ENCODE measurements at regions not wholly inside any gene's neighbourhood (a gene's known extent, or its start where the extent isn't known, plus 50 kb on each side); places are given as distances from the start of the nearest gene placed in this dataset.
"Not testable (repeated sequence)": the region's sequence is repeated elsewhere in the genome, so short reads cannot be mapped to it uniquely, and the experiment has no call there.

DNA sequence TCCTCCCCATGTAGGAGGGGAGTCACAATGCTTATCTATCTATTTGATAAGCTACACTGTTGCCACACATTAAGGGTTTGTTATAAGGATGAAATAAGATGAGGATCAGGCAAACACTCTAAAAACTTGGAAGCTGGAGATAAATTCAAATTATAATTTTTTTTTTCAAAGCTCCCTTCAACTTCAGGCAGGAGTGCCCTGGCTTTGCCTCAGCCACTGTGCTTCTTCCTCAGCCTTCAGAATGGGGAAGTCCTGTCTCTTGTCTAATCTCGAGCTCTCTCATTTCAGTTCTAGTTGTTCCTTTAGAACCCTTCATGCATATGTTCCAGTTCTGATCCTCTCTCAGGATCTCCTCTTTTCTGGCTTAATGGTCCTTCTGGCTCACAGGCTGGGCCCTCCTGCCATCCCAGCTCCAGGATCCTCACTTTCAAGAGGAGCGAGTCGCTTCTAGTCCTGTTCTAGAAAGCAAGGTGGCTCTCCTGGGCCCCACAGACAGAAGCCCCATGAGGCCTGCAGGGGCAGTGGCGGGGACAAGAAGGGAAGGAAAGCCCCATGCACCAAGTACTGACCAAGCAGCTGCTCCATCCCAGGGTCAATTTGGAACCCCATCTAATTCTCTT lies 164.3 kb downstream of the VEGFA start:
- DNase-seq = no peak

DNA sequence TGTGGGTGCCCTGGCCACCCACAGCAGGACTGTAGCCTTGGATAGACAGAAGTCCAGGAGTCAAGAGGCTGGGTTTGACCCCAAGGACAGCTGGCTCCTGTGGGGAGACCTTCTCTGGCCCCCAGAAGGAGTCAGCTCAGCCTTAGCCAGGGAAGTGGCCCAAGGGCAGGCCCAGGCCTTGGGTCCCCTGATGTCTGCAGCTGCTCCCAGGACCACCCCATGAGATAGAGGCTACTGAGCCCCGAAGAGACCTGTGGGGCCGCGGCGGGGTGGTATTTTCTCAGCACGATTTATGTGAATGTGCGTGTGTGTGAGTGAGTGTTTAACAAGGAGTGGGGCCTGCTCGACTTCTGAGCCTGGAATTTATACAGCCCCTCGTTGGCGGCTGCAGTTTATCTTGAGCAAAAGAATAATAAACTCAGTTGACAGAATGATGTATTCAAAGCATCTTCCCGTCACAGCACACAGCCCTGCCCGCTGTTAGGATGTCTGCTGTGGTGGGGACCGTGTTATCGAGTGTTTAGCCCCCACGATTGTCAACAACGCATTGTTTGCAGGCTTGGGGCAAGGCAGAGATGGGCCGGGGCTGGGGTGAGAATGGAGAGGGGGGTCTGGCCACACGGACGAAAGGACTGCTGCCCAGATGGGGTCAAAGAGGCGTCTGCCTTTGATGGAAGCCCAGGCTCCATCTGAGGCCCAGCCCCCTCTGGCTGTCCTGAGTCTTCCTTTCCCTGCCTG lies 163.3 kb downstream of the VEGFA start:
- no peak for DNase-seq

DNA sequence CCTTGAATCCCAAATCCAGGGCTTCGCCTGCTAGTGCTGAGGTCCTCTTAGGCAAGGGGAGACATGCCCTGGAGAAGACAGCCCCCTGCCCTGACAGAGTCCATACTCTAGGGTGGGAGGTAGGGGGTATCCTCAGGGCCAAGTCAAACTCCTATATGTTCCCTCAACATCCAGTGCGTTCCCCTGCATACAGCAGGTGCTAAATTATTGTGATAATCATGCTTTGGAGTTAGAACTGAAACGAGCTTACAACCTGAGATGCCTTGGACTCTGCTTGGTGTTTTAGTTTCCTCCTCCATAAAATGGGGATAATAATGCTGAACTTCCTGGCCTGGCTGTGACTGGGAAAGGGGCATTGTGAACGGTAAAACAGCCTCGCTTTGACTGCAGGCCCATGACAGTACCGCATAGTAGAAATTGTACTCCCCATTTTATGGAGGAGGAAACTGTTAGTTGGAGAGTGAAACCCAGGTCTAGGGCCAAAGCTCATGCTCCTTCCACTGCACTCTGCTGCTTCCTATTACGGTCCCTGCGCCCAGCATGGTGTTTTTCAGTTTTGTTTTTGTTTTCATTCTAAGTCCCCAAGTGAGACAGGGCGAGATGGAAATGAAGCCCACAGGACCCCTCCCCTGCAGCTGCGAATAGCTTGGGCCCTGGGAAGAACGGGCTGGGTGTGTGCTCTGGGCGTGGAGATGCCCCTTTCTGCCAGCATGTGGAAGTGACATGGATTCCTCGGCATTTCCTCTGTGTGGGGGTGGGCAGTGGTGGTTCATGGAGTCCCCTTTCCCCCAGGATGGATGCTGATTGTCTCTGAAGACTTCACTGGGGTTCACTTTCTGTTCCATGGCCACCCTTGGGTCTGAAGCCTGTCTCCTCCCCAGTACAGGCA lies 162.5 kb downstream of the VEGFA start:
- DNase-seq = no peak

DNA sequence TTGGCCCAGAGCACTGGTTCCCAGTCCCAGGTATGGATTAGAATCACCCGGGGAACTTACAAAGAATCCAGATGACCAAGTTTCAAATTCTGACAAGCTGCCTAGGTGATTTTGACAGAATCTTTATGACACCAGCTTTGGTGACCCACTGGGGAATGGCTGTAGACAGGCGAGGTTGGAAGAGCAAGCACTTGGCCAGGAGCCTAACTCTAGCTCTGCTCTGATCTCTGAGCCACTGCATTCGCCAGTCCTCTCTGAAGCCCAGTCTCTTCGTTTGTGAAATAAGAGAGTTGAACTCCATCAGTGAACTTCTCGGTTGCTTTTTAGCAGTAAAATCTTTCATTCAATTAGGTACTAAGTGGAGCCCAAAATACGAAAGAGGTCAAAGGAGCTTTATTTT lies 161.2 kb downstream of the VEGFA start:
- no peak for DNase-seq

DNA sequence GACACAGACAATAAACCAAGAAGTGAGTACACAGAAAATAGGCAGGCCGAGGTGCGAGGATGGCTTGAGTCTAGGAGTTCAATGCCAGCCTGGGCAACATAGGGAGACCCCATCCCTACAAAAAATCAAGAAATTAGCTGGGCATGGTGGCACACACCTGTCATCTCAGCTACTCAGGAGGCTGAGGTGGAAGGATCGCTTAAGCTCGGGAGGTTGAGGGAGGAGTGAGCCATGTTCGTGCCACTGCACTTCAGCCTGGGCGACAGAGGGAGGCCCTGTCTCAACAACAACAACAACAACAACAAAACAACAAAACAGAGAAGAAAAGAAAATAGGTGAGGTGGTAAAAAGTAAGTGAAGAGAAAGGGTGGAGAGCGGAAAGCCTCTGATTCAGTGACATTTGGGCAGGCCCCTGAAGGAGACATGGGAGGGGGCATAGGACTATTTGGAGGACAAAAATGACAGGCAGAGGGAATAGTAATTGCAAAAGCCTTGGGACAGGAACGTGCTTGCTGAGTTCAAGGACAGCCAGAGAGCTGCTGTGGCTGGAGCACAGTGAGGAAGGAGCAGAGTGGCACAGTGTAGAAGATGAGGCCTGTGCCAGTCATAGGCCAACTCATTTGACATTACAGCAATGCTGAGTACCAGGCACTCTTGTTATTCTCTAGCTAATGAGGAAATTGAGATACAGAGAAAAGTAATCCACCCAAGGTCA lies 160.6 kb downstream of the VEGFA start:
- no peak for DNase-seq

DNA sequence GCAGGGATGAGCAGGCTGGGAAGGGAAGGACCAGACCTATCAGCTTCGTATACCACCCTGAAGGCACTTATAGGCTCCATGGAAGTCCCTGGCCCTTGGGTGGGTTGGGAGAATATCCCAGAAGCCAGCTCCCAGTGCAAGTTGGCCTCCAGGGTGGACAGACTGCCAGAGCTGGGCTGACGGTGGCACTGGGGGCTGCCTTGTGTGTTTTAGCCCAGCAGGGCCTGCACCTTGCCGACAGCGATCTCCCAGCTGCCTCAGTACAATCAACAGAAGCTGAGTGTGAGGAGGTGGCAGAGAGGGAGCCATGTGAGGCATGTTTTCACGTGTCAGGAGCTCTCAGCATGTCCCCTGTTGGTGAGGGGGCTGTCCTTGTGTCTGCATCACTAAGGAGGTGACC lies 159.5 kb downstream of the VEGFA start:
- DNase-seq = no peak

DNA sequence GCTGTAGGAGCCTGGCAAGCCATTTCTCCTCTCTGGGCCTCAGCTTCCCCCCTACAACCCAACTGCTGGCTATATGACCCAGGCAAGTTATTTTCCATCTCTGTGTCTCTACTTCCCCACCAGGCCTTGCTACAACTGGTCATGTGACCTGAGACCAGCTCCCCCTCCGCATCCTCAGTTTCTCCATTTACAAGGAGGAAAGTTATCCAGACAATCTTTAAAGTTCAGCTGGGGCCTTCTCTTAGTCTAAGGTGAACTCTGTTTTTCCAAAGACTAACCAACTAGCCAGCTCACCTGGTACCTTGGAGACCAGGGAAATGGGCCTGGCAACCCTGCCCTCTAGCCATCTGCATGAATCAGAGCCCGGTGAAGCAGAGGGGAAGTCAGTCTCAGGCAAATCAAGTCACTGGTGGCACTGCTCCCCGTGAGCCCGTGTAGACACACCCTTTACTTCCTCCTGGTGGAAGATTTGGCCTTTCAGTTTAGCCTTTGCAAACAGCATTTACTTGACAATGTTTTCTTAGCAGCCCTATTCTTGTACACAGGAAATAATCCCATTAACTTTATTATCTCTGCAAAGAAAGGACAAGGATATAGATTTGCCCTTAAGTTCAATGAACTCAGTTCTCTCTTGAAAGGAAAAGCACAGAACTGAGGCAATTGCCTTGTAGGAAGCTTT lies 157.7 kb downstream of the VEGFA start:
- DNase-seq = no peak

DNA sequence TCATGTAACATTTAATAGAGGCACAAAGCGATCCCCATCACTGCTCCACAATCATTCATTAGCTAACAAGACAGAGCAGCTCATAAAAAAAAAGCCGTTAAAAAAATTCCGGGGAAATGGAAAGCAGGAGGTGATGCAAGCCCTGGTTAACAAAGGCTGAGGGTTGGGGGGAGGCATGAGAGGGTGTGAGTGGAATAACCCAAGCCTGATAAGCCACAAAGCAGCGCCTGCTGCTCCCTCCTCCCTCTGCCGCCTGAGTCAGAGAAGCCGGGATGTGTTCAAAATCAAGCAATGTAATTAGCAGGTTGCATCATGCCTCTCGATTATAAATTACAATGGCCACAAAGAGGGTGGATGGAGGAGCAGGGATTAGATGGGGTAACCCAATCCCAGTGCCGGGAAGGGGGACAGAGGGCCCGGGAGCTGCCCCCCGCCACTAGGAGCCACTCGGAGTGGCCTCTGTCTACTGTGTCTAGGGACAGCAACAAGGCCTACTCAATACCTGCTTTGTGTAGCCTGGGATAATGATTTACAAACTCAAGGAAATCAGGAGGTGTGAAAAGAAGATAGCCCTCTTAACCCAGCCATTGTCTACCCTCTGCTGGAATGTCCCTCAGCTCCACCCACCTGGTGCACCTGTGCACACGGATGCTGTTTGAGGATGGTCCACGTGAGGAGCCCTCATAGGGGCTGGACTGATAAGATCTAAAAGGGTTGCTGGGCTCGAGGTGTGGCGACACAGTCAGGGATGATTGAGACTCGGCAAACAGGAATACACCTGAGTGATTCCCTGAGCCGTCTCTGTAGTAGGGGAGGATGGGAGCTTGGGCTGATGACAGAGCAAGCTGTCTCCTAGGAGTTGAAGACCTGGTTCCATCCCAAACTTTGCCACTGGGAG lies 156.9 kb downstream of the VEGFA start:
- DNase-seq = no peak

DNA sequence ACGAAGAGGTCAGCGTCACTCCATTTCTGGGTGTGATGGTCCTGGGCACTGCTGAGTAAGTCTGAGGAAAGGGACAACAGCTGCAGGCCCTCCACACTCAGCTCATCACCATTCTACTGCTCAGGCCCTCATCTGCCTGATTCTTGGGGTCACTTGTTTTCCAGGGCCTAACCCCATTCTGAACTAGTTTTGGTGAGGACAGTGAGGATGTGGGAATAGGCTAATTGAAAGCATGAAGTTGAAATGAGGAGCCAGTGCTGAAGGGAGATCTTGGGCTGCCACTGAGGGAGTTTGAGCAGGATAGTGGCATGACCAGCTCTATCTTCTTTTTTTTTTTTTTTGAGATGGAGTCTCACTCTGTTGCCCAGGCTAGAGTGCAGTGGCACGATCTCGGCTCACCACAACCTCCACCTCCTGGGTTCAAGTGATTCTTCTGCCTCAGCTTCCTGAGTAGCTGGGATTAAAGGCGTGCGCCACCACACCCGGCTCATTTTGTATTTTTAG lies 155.7 kb downstream of the VEGFA start:
- DNase-seq = not testable (repeated sequence)

DNA sequence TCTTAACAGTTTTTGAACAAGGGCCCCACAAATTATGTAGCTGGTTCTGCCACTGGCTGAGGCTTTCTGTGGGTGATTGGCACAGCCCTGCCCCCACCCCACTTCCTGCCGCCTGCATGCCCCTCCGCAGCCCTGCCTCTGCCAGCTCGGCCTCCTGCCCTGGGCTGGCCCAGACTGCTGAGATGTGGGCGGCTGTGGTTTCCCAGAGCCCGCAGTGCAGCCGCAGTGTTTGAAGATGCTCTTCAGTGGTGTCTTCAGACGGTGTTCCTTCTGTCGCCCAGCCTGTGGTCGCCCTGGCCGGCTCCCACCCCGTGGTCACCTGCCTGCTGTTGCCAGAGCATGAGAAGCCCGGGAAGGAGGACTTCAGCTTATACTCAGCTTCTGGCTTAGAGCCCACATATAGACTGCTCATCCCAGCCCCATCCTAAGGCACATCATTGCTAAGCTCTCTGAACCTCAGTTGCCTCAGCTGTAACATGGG lies 154.3 kb downstream of the VEGFA start:
- DNase-seq = peak in 3 of 5 donors; percentile 8 to 71 (median 10)

DNA sequence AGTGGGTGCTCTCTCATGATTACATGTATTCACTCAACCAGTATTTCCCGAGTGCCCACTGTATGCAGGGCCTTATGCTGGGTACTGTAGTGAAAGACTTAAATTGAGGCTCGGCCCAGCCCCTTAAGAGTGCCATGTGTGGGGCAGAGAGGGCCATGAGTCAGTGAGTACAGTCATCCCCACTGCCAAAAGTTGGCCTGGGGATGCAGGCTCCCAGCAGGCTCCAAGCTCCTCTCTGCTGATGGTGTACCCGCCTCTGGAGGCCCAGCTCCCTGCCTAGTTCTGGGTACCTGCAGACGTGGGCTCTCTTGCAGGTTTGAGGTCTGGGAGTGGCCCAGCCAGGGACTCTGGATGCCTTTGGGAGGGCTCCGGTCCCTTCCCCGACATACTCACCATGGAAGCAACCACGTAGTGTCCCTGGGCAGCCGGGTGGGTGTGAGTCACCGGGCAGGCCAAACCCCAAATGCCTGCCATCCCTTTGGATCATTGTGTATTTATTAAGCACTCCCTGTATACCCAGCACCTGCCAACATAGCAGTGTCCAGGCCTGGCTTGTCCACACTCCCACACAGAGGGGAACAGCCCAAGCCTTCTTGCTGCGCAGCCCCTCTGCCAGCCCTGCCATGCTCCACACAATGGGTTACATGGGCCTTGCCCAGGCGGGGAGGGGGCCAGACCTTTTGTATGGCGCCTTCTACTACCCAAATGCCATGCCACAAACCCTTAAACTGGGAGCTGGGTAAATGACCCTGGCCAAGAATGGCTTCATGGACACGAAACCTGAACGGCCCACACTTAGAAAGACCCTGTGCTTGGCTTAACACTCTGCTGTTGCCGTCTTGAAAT lies 153.6 kb downstream of the VEGFA start:
- no peak for DNase-seq

DNA sequence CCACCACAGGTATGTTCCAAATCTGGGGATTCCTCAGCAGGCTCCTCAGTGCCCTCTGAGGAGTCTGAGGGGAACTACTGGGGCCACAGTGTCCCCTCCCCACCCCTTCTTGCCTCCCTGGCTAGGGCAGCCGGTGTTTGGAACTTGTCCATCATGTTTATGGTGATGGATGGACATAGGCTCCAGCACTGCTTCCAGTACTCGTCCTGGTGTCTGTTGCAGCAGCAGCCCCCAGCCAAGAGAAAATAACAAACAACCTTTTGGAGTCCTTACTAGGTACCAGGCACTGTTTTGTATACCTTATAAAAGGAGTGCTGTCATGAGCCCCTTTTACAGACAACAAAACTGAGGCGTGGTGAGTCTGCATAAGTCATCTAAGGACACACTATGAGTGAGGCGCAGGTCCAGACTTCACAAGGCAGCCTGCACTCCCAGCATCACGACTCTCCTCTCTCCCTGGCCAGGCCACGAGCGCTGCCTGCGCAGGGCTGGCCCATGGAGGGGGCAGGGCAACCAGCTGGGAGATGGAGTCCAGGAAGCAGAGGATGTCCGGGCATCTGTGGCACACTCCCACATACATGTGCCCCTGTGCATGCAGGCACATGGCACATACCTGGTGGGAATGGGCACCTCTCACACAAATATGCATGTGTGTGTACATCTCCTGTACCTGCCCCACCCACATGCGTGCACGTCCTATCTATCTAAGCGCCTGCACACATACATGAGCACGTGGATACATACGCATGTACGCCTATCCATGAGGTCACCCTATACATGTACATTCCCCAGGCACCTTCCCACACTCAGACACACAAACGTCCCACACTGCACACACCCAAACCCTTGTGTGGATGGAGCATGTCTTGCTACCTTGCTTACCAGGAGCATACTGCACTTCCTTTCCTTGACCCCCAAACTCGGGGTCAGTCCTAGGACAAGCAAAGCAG lies 152.7 kb downstream of the VEGFA start:
- DNase-seq = no peak

DNA sequence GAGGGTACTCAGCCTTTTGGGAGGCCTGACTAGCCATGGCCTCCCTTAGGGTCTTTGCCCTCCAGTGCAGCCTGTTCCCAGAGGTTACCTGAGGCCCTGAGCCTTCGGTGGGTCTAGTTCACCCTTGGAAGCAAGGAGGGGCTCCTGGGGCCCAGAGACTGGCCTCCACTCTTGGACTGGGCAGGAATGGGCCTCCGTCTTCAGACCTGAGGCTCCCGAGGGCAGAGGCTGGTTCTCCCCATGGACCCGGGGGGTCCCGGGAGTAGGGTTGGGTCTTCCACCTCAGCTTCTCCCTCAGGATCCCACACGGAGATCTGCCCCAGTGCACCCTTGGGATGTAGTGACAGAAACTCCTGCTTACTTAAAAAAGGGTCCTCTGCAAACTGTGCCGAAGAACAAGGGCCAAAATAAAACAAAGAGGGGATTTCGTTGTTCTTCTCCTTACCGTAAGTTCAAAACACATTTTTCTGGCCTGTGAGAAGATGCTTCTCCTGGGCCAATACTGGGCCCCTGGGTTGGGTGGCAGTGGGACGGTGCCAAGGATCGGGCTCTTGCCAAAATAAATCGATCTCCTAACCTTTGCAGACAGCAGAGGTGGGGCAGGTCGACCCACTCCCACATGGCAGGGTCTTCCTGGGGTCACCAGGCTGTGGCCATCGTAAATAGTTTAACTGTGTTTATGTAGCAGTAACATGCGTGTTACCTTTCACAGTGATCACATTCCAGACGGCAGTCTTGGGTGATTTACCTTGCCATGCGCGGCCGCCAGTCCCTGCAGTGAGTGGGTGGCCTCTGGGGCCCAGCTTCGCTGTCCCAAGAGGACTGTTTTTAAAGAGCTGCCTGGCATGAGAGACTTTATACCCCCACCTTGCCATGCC lies 151.8 kb downstream of the VEGFA start:
- no peak for DNase-seq

DNA sequence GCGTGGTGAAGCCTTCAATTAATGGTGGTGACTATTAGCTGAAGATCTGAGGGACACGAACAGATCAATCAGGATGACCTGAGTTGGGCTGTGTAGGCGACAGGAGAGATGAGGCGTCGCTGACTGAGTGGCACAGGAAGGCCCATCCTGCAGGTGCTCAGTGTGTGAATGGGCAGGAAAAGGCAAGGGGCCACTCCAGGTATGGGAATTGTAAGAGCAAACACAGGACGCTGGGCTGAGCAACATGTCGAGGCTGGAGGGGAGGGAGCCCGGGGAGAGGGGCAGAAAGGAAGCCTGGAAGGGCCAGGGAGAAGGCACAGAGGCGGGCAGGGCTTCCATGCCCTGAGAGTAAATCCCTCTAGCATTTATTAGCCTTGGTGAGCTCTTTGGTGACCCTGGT lies 151.0 kb downstream of the VEGFA start:
- no peak for DNase-seq

DNA sequence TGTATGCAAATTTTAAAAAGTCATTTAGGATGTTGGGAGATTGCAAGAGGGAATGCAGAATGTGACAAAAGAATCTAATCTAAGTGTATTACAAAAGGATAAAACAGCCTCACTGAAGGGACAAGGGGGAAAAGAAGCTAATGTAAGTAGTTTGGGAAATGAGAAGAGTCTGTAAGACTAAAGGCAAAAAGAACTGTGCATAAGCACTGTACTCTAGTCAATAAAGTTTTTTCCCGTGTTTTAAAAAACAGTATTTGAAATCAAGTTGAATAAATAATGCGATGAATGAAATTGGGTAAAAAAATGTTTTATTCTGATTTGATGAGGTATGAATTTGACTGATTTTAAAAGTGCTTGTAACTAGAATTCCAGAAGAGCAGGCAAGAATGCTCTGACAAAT lies 149.8 kb downstream of the VEGFA start:
- DNase-seq = no peak

DNA sequence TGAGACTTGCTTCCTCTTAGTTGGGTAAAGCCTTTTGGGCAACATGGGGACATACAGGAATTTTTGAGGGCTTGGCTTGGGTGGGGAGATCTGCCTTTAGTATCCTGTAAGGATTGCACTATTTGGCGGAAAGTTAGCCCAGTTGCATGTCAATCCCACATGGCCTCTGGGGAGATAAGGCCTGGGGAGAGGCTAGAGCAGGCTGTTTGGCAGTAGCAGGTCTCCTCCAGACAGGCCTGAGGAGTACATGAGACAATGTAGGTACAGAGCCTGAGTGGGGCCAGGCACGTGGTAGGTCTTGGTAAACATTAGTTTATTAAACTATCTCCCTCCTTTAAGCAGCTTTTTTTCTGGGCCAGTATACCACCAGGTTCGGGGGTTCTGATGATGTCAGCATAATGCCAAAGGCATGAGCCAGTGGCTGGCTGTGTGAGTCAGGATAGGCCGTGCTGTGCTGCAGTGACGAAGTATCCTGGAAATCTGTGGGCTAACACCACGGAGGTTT lies 147.9 kb downstream of the VEGFA start:
- DNase-seq = no peak
